Activated CD4-positive, alpha-beta memory T cell treated with anti-CD3 and anti-CD28 coated beads, Interleukin-2, amount 10 ng/mL, durations not matched to agents 7 days and 5 days (primary cell): ENCODE measurements at regions not wholly inside any gene's neighbourhood (a gene's known extent, or its start where the extent isn't known, plus 50 kb on each side); places are given as distances from the start of the nearest gene placed in this dataset.

Experiments
- CTCF ChIA-PET: fragments of 350-600 bp; sonication (Branson Sonifier 250); formaldehyde crosslinking; loops from one replicate; lab custom pipeline; 2021; ENCODE audit warnings: antibody characterized with exemption, inconsistent platforms; lab: Charles Lee
- POLR2A ChIA-PET: fragments of 350-600 bp; sonication (Branson Sonifier 250); formaldehyde crosslinking; loops from one replicate; lab custom pipeline; 2021; ENCODE audit warnings: antibody characterized with exemption; lab: Charles Lee
- DNase-seq: peaks from one replicate; pipeline ENCODE4 v3.0.0-alpha.2; 2020
- H3K27ac Mint-ChIP-seq: one replicate; pipeline ENCODE4 v1.8.0; 2021; ENCODE audit warnings: mild to moderate bottlenecking, mixed read lengths
- H3K27me3 Mint-ChIP-seq: one replicate; pipeline ENCODE4 v1.8.0; 2021; ENCODE audit warnings: mixed read lengths
- H3K36me3 Mint-ChIP-seq: one replicate; pipeline ENCODE4 v1.8.0; 2021; ENCODE audit warnings: low read depth, mixed read lengths
- H3K4me1 Mint-ChIP-seq: one replicate; pipeline ENCODE4 v1.8.0; 2021; ENCODE audit warnings: mixed read lengths
- H3K4me3 Mint-ChIP-seq: one replicate; pipeline ENCODE4 v1.8.0; 2021; ENCODE audit warnings: mild to moderate bottlenecking, mixed read lengths
- H3K9me3 Mint-ChIP-seq: one replicate; pipeline ENCODE4 v1.8.0; 2021; ENCODE audit warnings: mixed read lengths

GRCh38 chr9:134991808-134992754 lies 74.4 kb upstream of the FCN1 start:
- ChIA-PET CTCF (no interaction called here), POLR2A (no interaction called here)
- Mint-ChIP-seq H3K27ac (no peak overlapping the region), H3K36me3 (no peaks in the 10 kb centered on the region), H3K9me3 (peaks cover 5% of the 10 kb centered on the region), H3K27me3 (no peaks in the 10 kb centered on the region), H3K4me3 (no peak overlapping the region), H3K4me1 (no peaks in the 10 kb centered on the region)
- DNase-seq: no peak

GRCh38 chr9:134992755-134993124 lies 75.0 kb upstream of the FCN1 start:
- no peaks in the 10 kb centered on the region for H3K27me3 Mint-ChIP-seq
- H3K4me1 Mint-ChIP-seq: no peaks in the 10 kb centered on the region
- H3K27ac Mint-ChIP-seq: no peak overlapping the region
- H3K36me3 Mint-ChIP-seq: no peaks in the 10 kb centered on the region
- no peak overlapping the region for H3K4me3 Mint-ChIP-seq
- DNase-seq: no peak
- ChIA-PET POLR2A (no interaction called here), CTCF (no interaction called here)
- H3K9me3 Mint-ChIP-seq: peaks cover 2% of the 10 kb centered on the region

- CTCF ChIA-PET: no interaction called here
- POLR2A ChIA-PET: no interaction called here
- no peak overlapping the region for H3K4me3 Mint-ChIP-seq
- H3K9me3 Mint-ChIP-seq: no peaks in the 10 kb centered on the region
- no peaks in the 10 kb centered on the region for H3K36me3 Mint-ChIP-seq
- H3K27ac Mint-ChIP-seq: no peak overlapping the region
- DNase-seq: no peak
- no peaks in the 10 kb centered on the region for H3K4me1 Mint-ChIP-seq
- no peaks in the 10 kb centered on the region for H3K27me3 Mint-ChIP-seq
Observed at GRCh38 chr9:134993416-134993815, 75.7 kb upstream of the FCN1 start.

GRCh38 chr9:134993996-134994720 lies 76.4 kb upstream of the FCN1 start:
- ChIA-PET CTCF (no interaction called here), POLR2A (no interaction called here)
- Mint-ChIP-seq H3K4me1 (no peaks in the 10 kb centered on the region), H3K9me3 (peaks cover 2% of the 10 kb centered on the region), H3K27me3 (no peaks in the 10 kb centered on the region), H3K36me3 (no peaks in the 10 kb centered on the region), H3K4me3 (no peak overlapping the region), H3K27ac (no peak overlapping the region)
- DNase-seq: no peak

GRCh38 chr9:134994926-134995791 lies 77.4 kb upstream of the FCN1 start:
- CTCF ChIA-PET: no interaction called here
- DNase-seq: no peak
- POLR2A ChIA-PET: no interaction called here
- Mint-ChIP-seq H3K9me3 (peaks cover 9% of the 10 kb centered on the region), H3K4me3 (no peak overlapping the region), H3K27me3 (no peaks in the 10 kb centered on the region), H3K27ac (no peak overlapping the region), H3K36me3 (no peaks in the 10 kb centered on the region), H3K4me1 (no peaks in the 10 kb centered on the region)

GRCh38 chr9:134995792-134996120 lies 78.0 kb upstream of the FCN1 start:
- H3K27ac Mint-ChIP-seq: no peak overlapping the region
- no peak for DNase-seq
- H3K27me3 Mint-ChIP-seq: no peaks in the 10 kb centered on the region
- H3K4me3 Mint-ChIP-seq: no peak overlapping the region
- ChIA-PET POLR2A (no interaction called here), CTCF (no interaction called here)
- H3K36me3 Mint-ChIP-seq: no peaks in the 10 kb centered on the region
- no peaks in the 10 kb centered on the region for H3K4me1 Mint-ChIP-seq
- peaks cover 14% of the 10 kb centered on the region for H3K9me3 Mint-ChIP-seq

- Mint-ChIP-seq H3K9me3 (peaks cover 17% of the 10 kb centered on the region), H3K36me3 (no peaks in the 10 kb centered on the region), H3K4me1 (no peaks in the 10 kb centered on the region), H3K27me3 (no peaks in the 10 kb centered on the region), H3K27ac (no peak overlapping the region), H3K4me3 (no peak overlapping the region)
- DNase-seq: no peak
- ChIA-PET CTCF (no interaction called here), POLR2A (no interaction called here)
Observed at GRCh38 chr9:134996591-134997530, 79.1 kb upstream of the FCN1 start.

- H3K4me1 Mint-ChIP-seq: no peaks in the 10 kb centered on the region
- H3K4me3 Mint-ChIP-seq: no peak overlapping the region
- no peak overlapping the region for H3K27ac Mint-ChIP-seq
- ChIA-PET CTCF (no interaction called here), POLR2A (no interaction called here)
- no peaks in the 10 kb centered on the region for H3K36me3 Mint-ChIP-seq
- no peaks in the 10 kb centered on the region for H3K27me3 Mint-ChIP-seq
- DNase-seq: no peak
- peaks cover 17% of the 10 kb centered on the region for H3K9me3 Mint-ChIP-seq
Observed at GRCh38 chr9:135000647-135001245, 83.0 kb upstream of the FCN1 start.

- ChIA-PET CTCF (no interaction called here), POLR2A (no interaction called here)
- Mint-ChIP-seq H3K27ac (no peak overlapping the region), H3K27me3 (no peaks in the 10 kb centered on the region), H3K9me3 (peaks cover 17% of the 10 kb centered on the region), H3K4me1 (no peaks in the 10 kb centered on the region), H3K36me3 (no peaks in the 10 kb centered on the region), H3K4me3 (no peak overlapping the region)
- DNase-seq: no peak
Observed at GRCh38 chr9:135001526-135001925, 83.8 kb upstream of the FCN1 start.

- H3K27me3 Mint-ChIP-seq: no peaks in the 10 kb centered on the region
- CTCF ChIA-PET: no interaction called here
- DNase-seq: no peak
Observed at GRCh38 chr9:135002336-135002735, 84.6 kb upstream of the FCN1 start.

GRCh38 chr9:135002802-135003201 lies 84.7 kb upstream of the OLFM1 start:
- no peak overlapping the region for H3K4me3 Mint-ChIP-seq

More at GRCh38 chr9:135002336-135002735, 84.6 kb upstream of the FCN1 start:
- Mint-ChIP-seq H3K4me1 (no peaks in the 10 kb centered on the region), H3K27ac (no peak overlapping the region), H3K9me3 (peaks cover 17% of the 10 kb centered on the region), H3K4me3 (no peak overlapping the region), H3K36me3 (no peaks in the 10 kb centered on the region)
- POLR2A ChIA-PET: no interaction called here

GRCh38 chr9:135004772-135005171 lies 82.7 kb upstream of the OLFM1 start:
- POLR2A ChIA-PET: no interaction called here
- CTCF ChIA-PET: no interaction called here
- no peaks in the 10 kb centered on the region for H3K36me3 Mint-ChIP-seq
- H3K9me3 Mint-ChIP-seq: peaks cover 12% of the 10 kb centered on the region
- no peaks in the 10 kb centered on the region for H3K4me1 Mint-ChIP-seq
- no peaks in the 10 kb centered on the region for H3K27me3 Mint-ChIP-seq
- DNase-seq: no peak
- H3K4me3 Mint-ChIP-seq: no peak overlapping the region
- no peak overlapping the region for H3K27ac Mint-ChIP-seq

More at GRCh38 chr9:135002802-135003201, 84.7 kb upstream of the OLFM1 start:
- no peaks in the 10 kb centered on the region for H3K36me3 Mint-ChIP-seq
- H3K4me1 Mint-ChIP-seq: no peaks in the 10 kb centered on the region
- ChIA-PET POLR2A (no interaction called here), CTCF (no interaction called here)
- H3K27ac Mint-ChIP-seq: no peak overlapping the region
- no peaks in the 10 kb centered on the region for H3K27me3 Mint-ChIP-seq
- no peak for DNase-seq
- H3K9me3 Mint-ChIP-seq: peaks cover 17% of the 10 kb centered on the region
